GM19025 (cell line): ENCODE measurements at regions not wholly inside any gene's neighbourhood (a gene's known extent, or its start where the extent isn't known, plus 50 kb on each side); places are given as distances from the start of the nearest gene placed in this dataset.
"Not testable (repeated sequence)": the region's sequence is repeated elsewhere in the genome, so short reads cannot be mapped to it uniquely, and the experiment has no call there.

ENCODE experiments used
- ATAC-seq: cut with Tn5 transposase; IDR thresholded peaks from one replicate; pipeline ENCODE4 v1.9.1; 2021; ENCODE audit warnings: mild to moderate bottlenecking, low read depth, moderate library complexity; ENCODE audit not compliant: unreplicated experiment

DNA sequence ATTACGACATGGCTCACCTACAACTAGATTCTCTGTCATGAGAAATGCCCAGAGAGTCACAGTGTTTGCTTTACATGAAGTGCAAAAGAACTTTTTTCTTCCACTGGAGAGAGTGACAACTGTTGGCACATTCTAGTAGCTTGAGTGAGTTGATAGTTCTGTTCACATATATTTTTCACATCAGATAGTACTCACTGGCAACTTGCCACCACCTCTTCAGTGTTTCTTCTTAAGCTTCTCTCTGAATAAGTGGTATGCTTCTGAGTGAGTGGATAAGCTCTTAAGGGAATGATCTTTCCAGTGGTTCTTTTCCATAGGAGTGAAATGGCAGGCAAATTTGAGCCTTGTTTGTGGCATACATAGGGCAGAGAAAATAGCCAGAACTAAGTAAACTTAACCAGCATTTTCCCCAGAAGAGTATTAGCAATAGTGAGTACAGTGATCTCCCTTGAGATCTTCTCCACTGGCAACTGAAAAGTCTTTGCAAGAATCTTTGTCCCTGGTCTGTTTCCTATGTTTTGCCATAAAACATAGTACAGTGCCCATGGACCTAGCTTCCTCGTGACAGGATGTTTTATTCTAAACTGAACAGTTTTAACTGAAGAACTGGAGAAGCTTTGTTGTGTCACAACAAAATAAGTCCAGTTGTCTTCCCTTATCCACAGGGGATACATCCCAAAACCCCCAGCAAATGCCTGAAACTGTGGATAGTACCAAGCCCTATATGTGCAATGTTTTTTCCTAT lies 125.4 kb upstream of the CDK13 start:
- no peak for ATAC-seq

DNA sequence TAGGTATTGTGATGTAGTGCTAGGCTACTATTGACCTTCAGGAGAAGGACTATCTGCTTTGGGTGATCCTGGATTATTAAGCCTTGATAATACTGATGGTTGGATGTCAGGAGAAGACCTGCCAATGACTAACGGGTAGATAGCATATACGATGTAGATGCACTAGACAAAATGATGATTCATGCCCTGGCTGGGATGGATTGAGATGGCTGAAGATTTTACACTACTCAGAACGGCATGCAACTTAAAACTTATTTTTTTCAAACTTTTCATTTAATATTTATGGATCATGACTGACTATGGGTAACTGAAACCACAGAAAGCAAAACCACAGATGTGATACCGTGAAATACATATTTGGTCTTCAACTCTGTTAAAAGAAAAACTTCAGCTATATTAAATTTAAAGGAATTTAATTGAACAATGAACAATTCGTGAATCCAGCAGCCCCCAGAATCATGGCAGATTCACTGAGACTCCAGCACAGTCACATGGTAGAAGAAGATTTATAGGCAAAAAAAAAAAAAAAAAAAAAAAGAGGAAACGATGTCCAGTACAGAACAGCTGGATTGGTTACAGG lies 124.6 kb upstream of the CDK13 start:
- ATAC-seq, result no peak

DNA sequence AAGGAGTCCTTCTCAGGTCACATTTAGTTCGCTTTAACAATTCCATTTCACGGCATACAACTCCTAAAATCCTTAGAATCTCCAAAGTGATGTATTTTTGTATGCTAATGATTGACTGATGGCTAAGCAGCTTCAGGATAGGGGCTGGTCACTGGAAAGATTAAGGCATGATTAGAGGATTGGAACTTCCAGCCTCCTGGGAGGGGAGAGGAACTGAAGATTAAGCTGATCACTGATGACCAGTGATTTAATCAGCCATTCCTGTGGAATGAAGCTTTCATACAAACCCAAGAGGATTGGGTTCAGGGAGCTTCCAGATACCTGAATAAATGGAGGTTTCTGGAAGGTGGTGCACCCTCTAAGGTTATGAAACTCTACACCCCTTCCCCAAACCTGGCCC lies 123.9 kb upstream of the CDK13 start:
- ATAC-seq, result no peak

DNA sequence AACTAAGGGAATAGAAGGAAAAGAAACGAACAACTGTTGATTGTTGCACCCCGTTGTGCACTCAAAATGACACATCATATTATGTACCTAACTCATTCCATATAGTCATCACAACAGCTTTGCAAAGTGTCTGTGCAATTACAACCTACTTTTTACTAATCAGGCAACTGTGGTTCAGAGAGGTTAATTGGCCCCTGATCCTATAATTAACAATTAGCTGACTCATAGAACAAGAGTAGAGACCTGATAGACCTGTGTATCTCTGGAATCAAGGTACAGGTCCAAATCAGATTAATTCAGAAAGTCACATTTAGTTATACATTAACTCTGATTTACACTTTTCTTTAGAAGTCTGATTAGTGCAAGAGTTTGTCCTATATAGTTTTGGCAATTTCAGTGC lies 122.5 kb upstream of the CDK13 start:
- ATAC-seq, result no peak

DNA sequence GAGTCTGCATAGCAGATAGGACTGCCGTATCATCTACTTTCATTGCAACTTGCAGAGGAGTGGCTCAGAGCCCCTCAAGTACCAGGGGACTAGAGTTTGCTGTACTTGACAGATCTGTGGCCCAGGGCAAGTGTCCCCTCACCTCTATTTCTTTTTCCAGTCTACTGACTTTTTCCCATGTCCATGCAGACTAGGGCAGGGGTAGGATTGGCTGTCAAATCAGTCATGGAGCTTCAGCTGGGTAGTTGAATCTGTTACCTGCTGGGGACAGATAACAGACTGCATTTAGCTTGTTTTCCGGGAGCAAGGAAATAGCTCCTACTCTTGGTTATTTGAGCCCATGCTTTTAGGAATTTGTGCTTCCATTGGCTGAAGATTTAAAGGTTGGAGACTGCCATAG lies 121.0 kb upstream of the CDK13 start:
- ATAC-seq, result no peak

DNA sequence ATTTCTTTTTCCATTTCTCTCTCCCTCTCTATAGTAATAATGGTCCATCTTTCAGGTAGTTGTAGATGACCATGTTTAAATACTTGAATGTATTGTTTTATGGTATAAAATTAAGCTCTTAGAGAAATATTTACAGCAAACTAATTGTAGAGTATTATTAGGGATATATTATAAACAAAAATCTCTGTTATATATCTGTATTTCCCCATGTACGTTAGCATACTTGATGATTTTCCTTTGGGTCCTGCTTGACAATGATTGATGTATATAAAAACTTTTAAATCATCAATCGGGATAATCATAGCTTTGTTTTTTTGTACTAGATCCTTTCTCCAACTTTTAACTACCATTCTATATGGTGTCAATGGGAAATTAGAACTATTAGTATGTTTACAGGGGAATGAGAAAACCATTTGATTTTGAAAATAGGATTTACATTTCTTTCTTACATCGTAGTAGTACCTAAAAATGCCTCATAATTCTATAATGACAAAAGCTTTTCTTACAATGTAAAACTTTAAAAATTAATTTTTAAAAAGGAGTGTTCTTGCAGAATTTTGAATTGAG lies 117.5 kb upstream of the CDK13 start:
- no peak for ATAC-seq

DNA sequence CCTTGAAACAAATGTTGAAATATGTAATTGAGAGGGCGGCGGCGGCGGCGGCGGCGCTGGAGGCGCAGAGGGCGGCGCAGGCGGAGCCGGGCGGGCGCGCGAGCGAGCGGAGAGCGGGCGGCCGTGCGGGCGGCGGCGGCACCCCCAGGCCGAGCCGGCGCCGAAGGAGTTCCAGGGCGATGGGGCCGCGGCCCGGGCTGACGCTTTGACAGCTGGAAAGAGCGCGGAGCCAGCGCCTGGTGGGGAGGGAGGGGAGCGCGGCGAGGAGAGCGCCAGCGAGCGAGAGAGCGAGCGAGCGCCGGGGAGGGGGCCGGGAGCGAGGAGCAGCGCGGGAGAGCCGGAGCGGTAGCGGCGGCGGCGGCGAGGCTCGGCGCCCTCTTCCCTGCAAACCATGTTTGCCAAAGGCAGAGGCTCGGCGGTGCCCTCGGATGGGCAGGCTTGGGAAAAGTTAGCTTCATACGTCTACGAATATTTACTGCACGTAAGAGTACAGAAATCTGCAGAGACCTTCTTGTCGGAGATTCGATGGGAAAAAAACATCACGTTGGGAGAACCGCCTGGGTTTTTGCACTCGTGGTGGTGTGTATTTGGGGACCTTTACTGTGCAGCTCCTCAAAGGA lies 116.8 kb upstream of the CDK13 start:
- ATAC-seq, result not testable (repeated sequence)

DNA sequence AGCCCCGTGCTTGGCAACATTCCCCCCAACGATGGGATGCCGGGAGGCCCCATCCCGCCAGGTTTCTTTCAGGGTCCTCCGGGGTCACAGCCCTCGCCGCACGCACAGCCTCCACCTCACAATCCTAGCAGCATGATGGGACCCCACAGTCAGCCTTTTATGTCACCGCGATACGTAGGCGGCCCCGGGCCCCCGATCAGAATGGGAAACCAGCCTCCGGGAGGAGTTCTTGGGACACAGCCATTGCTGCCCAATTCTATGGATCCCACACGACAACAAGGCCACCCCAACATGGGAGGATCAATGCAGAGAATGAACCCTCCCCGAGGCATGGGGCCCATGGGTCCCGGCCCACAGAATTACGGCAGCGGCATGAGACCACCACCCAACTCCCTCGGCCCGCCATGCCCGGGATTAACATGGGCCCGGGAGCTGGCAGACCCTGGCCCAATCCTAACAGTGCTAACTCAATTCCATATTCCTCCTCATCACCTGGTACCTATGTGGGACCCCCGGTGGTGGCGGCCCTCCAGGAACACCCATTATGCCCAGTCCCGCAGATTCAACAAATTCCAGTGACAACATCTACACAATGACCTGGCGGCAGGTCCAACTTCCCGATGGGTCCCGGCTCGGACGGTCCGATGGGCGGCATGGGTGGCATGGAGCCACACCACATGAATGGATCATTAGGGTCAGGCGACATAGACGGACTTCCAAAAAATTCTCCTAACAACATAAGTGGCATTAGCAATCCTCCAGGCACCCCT lies 116.0 kb upstream of the CDK13 start:
- ATAC-seq, result not testable (repeated sequence)

DNA sequence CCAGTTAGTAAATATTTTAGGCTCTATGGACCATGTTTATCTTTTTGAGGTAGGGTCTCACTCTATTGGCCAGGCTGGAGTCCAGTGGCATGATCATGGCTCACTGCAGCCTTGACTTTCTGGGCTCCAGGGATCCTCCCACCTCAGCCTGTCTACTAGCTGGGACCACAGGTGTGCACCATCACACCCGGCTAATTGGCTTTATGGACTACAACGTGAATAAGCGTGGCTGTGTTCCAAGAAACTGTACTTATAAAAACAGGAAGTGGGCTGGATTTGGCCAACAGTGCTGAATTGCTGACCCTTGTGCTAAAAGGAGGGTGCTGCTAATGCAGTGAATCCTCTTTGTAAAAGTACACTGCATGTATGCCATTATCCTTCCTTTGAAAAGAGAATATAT lies 111.7 kb upstream of the CDK13 start:
- no peak for ATAC-seq

DNA sequence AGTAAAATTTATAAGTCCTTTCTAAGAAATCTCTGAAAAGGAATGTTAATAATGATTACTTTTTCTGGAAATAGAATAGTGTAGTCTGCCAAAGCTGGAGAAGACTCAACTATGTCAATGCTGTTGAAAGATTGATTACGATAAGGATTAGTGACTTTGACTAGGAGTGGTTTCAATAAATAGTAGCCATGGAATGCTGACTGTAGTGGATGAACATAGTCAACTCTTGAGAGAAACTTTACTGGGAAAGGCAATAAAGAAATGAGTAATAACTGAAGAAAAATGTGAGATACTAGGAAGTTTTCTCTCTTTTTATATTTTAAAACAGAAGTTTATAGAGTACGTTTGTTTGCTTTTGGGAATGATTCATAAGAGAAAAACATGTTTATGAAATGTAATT lies 105.0 kb upstream of the CDK13 start:
- no peak for ATAC-seq

DNA sequence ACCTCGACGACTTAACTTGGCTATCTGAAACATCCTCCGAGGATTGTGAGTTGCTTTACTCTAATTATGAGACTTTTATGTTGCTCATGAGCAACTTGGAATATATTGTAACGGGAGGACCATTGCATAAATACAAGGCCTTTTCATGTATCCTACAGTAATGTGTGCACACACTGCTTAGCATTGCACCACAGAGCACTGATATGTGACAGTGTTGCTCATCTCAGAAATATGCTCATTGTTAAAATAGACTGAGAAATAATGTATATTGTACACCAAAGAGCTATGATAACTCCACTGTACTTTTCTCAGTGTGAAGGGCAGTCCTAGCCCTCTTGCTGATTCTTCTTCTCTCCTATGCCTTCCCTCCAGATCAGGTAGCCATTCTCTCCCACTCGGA lies 102.8 kb upstream of the CDK13 start:
- no peak for ATAC-seq

DNA sequence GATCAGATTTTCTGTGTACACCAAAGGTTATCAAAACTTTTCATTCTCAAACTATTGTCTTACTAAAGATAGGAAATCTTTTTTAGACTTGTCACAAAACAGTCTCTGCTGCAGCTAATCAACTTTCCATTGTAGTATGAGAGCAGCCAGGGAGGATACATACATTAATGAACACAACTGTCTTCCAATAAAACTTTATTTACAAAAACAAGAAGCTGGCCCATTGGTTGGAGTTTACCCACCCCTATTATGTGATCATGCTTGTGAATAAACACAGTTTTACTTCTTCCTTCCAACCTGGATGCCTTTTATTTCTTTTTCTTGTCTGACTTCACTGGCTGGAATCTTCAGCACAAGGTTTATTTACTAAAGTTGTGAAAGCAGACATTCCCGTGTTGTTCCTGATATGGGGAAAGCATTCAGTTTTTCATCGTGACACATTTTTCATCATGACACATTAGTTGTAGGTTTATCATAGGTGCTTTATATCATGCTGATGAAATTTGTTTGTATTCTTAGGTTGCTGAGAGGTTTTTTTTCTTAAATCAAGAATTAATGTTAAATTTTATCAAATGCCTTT lies 98.5 kb upstream of the CDK13 start:
- no peak for ATAC-seq

DNA sequence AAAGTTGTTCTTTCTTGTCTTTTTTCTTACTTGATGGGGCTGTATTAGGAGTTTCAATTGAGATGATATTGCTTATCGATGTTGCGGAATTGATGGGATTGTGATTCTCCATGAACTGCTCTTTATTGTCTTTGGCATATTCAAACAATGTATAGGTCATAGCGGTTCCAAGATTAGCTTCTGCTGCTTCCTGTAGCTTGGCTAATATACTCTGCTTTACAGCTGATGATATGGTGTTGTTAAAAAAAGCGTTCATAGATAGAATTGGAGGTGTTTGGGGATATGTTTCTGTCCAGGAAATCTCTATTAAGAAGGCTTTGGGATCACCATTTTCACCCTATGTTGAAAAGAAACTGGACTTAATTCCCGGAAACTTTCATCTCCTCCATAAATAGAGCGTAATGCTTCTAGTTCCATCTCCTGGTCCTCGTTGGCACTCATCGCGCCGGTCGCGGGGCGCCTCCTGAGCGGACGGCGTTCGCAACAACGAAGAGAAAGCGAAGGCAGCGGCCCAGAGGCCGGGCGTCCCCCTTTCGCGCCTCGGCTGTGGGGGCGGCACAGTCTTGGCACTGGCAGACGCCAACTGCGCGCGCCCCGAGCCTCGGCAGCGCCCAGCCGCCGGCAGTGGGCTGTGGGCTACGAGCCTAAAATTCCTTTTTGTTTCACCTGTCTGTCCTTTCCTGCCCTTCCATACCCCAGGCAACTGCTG lies 95.3 kb upstream of the CDK13 start:
- peak; percentile 64 for ATAC-seq

DNA sequence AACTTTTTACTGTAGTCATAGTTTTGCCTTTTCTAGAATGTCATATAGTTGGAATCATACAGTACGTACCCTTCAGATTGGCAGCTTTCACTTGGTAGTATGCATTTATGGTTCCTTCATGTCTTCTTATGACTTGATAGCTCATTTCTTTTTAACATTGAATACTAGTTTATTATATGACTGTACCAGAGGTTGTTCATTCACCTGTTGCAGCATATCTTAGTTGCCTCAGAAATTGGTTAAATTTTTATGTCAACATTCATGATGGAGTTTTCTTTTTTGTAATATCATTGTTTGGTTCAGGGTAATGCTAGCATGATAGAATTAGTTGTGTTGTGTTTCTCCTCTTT lies 94.8 kb upstream of the CDK13 start:
- no peak for ATAC-seq

DNA sequence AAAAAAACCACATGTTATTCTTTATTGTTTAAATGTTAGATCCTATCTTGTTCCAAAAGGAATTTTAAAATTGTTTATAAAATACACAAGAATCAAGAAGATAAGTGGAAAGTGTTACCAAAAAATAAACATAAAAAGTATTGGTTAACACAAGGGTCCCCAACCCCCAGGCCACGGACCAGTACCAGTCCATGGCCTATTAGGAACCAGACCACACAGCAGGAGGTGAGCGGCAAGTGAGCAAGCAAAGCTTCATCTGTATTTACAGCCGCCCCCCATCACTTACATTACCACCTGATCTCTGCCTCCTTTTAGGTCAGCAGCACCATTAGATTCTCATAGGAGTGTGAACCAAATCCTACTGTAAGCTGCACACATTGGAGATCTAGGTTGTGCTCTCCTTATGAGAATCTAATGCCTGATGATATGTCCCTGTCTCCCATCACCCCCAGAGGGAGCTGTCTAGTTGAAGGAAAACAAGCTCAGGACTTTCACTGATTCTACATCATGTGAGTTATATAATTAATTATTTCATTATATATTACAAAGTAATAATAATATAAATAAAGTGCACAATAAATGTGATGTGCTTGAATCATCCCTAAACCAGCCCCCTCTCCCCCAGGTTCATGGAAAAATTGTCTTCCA lies 86.3 kb upstream of the CDK13 start:
- not testable (repeated sequence) for ATAC-seq

DNA sequence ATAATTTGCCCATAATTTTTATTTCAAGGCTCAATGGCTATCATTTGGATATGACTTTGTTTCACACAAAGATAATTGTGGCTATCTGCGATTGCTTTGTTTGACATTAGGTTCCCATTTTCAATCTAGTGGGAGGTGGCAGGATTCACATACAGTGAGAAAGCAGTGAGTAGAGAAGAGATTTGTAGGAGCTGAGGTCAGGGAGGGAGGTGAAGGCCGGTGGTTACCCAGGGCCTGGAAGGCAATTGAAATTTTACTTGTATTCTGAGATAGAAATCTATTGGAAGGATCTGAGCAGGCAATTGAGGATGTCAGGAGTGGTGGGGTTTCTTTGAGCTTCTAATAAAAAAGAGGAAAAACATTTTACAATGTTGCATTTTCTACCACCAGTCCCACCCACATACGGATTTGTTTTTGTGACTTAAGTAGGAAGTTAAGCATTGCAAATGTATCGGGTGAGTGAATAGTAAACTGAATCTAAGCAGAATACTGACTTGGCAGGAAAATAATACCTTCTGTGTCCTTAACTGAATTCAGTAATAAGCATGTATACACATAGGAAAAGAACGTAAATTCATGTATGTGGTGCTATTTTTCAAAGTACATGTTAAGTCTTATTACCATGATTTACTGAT lies 80.1 kb upstream of the CDK13 start:
- ATAC-seq, result not testable (repeated sequence)

DNA sequence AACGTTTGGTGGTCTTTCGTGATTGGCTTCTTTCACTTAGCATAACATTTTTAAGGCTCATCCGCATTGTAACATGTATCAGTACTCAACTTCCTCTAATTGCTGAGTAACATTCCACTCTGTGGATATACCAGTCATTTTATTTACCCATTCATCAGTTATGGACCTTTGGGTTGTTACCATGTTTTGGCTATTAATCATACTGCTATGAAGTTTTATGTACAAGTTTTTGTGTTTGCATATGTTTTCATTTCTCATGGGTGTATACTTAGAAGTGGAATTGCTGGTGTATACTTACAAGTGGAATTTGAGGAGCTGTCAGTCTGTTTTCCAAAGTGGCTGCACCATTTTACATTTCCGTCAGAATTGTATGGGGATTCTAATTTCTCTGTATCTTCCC lies 78.4 kb upstream of the CDK13 start:
- ATAC-seq, result not testable (repeated sequence)

DNA sequence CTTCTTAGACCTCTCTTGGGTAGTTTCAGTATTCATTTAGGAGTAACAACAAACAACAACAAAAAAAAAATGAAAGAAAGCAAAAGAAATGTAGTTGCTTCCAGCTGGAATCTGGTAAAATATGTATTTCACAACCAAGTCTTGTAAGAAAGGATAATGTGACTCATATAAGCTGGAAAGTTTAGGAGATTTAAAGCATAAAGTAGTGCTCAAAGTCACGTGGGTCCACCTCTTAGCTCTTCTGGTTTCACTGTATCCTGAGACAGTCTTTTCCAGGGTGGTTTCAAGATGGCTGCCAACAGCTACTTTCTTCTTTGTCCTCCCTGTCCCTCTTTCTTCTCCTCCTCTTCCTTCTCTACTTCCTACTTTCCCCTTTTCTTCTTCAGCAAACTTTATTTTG lies 69.5 kb upstream of the CDK13 start:
- no peak for ATAC-seq

DNA sequence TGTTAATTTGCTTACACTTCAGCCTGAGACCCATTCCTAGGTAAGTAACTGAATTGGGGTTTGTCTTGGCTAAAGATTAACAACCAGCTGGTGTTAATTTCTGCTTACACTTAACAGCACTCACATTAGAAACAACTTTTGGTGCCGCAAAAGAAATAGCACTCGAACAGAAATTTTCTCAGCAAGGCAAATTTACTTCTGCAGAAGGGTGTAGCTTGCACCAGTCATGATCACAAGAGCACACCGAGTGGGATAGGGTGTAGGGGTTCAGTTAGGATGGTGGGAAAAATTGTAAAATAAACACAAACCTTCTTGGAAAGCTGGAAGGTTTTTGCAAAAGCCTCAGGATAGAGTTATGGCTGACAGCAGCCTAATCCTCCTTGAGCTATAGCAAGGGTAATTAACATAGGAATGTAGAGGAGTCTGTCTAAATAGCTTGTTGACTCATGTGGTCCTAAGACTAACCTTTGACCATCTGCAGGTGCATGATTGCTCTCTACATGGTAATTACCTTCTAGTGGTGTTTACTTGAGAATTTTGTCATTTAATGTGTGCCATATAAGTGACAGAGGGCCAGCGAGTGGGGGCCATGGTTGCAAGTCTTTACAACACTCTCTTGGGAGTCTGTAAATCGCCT lies 67.8 kb upstream of the CDK13 start:
- ATAC-seq, result no peak
